ENCODE measurements at regions not wholly inside any gene's neighbourhood (a gene's known extent, or its start where the extent isn't known, plus 50 kb on each side); places are given as distances from the start of the nearest gene placed in this dataset.

DNA sequence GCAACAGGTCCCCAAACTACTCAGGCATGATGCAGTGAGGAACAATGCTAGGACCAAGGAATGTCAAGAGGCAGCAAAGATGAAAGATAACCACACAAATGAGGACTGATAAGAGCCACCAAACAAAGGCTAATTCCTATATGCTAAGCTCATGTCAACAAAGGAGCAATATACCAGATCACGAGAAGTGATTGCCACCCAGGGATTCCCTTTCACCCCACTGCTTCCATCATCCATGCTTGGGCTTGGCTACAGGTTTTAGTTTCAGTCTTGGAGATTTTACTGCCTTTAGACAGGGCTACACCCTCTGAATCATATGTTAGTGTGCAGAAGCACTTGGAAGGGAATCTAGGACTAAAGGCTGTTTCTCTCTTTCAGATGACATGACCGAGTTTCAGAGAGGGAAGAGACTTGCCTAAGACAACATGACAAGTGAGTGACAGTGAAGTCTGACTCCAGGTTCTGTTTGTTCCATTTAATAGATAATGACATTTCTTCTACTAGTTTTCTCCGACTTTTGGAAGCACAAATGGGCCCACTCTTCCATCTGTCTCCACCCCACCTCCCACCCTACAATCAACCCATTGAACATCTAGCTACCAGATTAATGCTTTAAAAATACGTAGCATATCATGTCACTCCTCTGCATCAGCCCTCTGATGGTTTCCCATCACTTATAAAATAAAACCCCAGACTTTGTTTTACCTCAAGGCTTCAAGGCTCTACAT is 173.5 kb upstream of the LRRN1 start:
- no peak for DNase-seq (ENCODE audit: low spot score)
- TF ChIP-seq, protein P1, sequence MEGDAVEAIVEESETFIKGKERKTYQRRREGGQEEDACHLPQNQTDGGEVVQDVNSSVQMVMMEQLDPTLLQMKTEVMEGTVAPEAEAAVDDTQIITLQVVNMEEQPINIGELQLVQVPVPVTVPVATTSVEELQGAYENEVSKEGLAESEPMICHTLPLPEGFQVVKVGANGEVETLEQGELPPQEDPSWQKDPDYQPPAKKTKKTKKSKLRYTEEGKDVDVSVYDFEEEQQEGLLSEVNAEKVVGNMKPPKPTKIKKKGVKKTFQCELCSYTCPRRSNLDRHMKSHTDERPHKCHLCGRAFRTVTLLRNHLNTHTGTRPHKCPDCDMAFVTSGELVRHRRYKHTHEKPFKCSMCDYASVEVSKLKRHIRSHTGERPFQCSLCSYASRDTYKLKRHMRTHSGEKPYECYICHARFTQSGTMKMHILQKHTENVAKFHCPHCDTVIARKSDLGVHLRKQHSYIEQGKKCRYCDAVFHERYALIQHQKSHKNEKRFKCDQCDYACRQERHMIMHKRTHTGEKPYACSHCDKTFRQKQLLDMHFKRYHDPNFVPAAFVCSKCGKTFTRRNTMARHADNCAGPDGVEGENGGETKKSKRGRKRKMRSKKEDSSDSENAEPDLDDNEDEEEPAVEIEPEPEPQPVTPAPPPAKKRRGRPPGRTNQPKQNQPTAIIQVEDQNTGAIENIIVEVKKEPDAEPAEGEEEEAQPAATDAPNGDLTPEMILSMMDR (conservative IDR thresholded peaks at IDR 0.05; ENCODE audit: low read depth, low read length), result no peak
- TF ChIP-seq EZH2 (IDR thresholded peaks at IDR 0.05; ENCODE audit: borderline replicate concordance, low read depth, low read length, poor library complexity, severe bottlenecking), result no peak
- no peaks in the 10 kb centered on the region for H3K9me3 ChIP-seq (ENCODE audit: low read depth, low read length, poor library complexity, severe bottlenecking)
- intact Hi-C loops (cut with micrococcal nuclease; ENCODE audit: unreplicated experiment), result no loop called here
- no peaks in the 10 kb centered on the region for H3K27me3 ChIP-seq (replicated peaks; ENCODE audit: insufficient read depth, low read depth, low read length, poor library complexity)
- H3K4me3 ChIP-seq (ENCODE audit: low read depth, low read length, poor library complexity, severe bottlenecking), result no peak overlapping the region
- no peak overlapping the region for H3K27ac ChIP-seq (ENCODE audit: low read depth, low read length, poor library complexity, severe bottlenecking)
- CTCF ChIA-PET, result no interaction called here
- BruUV-seq (replicated peaks), result no TSS peak
- H3K4me1 ChIP-seq (ENCODE audit: insufficient read depth, low read length, poor library complexity, severe bottlenecking), result no peaks in the 10 kb centered on the region
- no peaks in the 10 kb centered on the region for H3K36me3 ChIP-seq (ENCODE audit: insufficient read depth, low read length, poor library complexity, severe bottlenecking)
- POLR2A ChIA-PET (ENCODE audit: low non-redundant PET), result no interaction called here

DNA sequence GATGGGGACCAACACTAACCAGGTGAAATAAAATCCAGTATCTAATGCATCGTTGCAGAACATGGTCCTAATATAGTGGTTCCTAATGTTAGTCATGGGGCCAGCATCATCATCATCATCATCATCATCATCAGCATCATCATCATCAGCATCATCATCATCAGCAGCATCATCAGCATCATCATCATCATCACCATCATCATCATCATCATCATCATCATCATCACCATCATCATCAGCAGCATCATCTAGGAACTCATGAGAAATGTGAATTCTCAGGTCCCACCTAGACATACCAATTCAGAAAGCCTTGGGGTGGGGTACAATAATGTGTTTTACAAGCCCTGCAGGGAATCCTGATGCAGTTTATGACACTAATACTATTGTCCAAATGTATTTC is 179.4 kb upstream of the LRRN1 start:
- H3K4me3 ChIP-seq (ENCODE audit: low read depth, low read length, poor library complexity, severe bottlenecking), result no peak overlapping the region
- ChIA-PET CTCF (no interaction called here), POLR2A (ENCODE audit: low non-redundant PET) (no interaction called here)
- DNase-seq (ENCODE audit: low spot score), result no peak
- no peaks in the 10 kb centered on the region for H3K27me3 ChIP-seq (replicated peaks; ENCODE audit: insufficient read depth, low read depth, low read length, poor library complexity)
- H3K9me3 ChIP-seq (ENCODE audit: low read depth, low read length, poor library complexity, severe bottlenecking), result peaks cover 3% of the 10 kb centered on the region
- no TSS peak for BruUV-seq (replicated peaks)
- intact Hi-C loops (cut with micrococcal nuclease; ENCODE audit: unreplicated experiment), result no loop called here
- no peak overlapping the region for H3K27ac ChIP-seq (ENCODE audit: low read depth, low read length, poor library complexity, severe bottlenecking)
- H3K4me1 ChIP-seq (ENCODE audit: insufficient read depth, low read length, poor library complexity, severe bottlenecking), result no peaks in the 10 kb centered on the region
- no peaks in the 10 kb centered on the region for H3K36me3 ChIP-seq (ENCODE audit: insufficient read depth, low read length, poor library complexity, severe bottlenecking)
- TF ChIP-seq EZH2 (IDR thresholded peaks at IDR 0.05; ENCODE audit: borderline replicate concordance, low read depth, low read length, poor library complexity, severe bottlenecking), result no peak
- TF ChIP-seq, protein P1 (conservative IDR thresholded peaks at IDR 0.05; ENCODE audit: low read depth, low read length), result no peak

- H3K4me3 ChIP-seq (ENCODE audit: low read depth, low read length, poor library complexity, severe bottlenecking), result no peak overlapping the region
- no peaks in the 10 kb centered on the region for H3K4me1 ChIP-seq (ENCODE audit: insufficient read depth, low read length, poor library complexity, severe bottlenecking)
- POLR2A ChIA-PET (ENCODE audit: low non-redundant PET), result no interaction called here
- BruUV-seq (replicated peaks), result no TSS peak
- DNase-seq (ENCODE audit: low spot score), result no peak
- no peaks in the 10 kb centered on the region for H3K36me3 ChIP-seq (ENCODE audit: insufficient read depth, low read length, poor library complexity, severe bottlenecking)
- intact Hi-C loops (cut with micrococcal nuclease; ENCODE audit: unreplicated experiment), result no loop called here
- TF ChIP-seq, protein P1 (conservative IDR thresholded peaks at IDR 0.05; ENCODE audit: low read depth, low read length), result no peak
- no peak for TF ChIP-seq EZH2 (IDR thresholded peaks at IDR 0.05; ENCODE audit: borderline replicate concordance, low read depth, low read length, poor library complexity, severe bottlenecking)
- H3K27me3 ChIP-seq (replicated peaks; ENCODE audit: insufficient read depth, low read depth, low read length, poor library complexity), result no peaks in the 10 kb centered on the region
- CTCF ChIA-PET, result no interaction called here
- H3K9me3 ChIP-seq (ENCODE audit: low read depth, low read length, poor library complexity, severe bottlenecking), result peaks cover 3% of the 10 kb centered on the region
- H3K27ac ChIP-seq (ENCODE audit: low read depth, low read length, poor library complexity, severe bottlenecking), result no peak overlapping the region
These were observed 180.6 kb upstream of the LRRN1 start for GRCh38 chr3:3618623-3619022.

Measured in A673 (cell line).